KOPT-K1 (cell line): ENCODE measurements at regions not wholly inside any gene's neighbourhood (a gene's known extent, or its start where the extent isn't known, plus 50 kb on each side); places are given as distances from the start of the nearest gene placed in this dataset.

Experiments used
- H3K27ac ChIP-seq: fragments of 200-600 bp; sonication (generic); 2 replicates; pipeline ENCODE4 v1.5.1; 2016; ENCODE audit warnings: antibody characterized with exemption, mild to moderate bottlenecking, low read depth, low read length; ENCODE audit not compliant: poor library complexity, severe bottlenecking
- H3K36me3 ChIP-seq: fragments of 200-600 bp; sonication (generic); 2 replicates; pipeline ENCODE4 v1.5.1; 2017; ENCODE audit warnings: antibody characterized with exemption, mild to moderate bottlenecking, low read length, moderate library complexity; ENCODE audit not compliant: insufficient read depth
- H3K9me3 ChIP-seq: fragments of 200-600 bp; sonication (generic); 2 replicates; pipeline ENCODE4 v1.5.1; 2017; ENCODE audit warnings: antibody characterized with exemption, low read length, mild to moderate bottlenecking; ENCODE audit not compliant: insufficient read depth, poor library complexity, severe bottlenecking

DNA sequence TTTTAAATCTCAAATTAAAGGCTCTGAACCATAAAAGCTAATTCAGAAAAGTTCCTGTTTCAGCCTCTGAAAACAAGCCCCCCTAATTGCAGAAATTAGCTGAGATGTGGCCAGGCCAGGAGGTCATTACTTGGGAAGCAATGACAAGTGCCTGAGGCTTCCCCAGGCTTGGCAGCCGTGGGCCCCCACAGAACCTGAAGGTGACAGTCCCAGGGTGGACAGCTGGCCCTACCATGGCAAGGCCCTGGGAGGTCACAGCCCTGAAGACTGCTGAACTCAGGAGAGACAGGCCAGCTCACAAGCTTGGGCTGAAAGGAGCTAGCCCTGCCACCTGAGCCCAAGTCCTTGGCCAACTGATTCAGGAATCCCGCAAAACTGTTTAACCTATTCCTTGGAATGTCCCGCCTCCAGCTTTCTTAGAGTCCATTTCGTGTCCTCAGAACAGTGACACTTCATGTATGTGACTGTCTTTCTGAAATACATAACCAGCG is 54.3 kb upstream of the PKDCC start:
- Histone ChIP-seq H3K9me3 (peaks cover 8% of the 10 kb centered on the region), H3K27ac (no peak overlapping the region), H3K36me3 (no peaks in the 10 kb centered on the region)

GRCh38 chr2:41994233-41994637 is 53.6 kb upstream of the PKDCC start:
- no peaks in the 10 kb centered on the region for H3K36me3 ChIP-seq
- no peak overlapping the region for H3K27ac ChIP-seq

DNA sequence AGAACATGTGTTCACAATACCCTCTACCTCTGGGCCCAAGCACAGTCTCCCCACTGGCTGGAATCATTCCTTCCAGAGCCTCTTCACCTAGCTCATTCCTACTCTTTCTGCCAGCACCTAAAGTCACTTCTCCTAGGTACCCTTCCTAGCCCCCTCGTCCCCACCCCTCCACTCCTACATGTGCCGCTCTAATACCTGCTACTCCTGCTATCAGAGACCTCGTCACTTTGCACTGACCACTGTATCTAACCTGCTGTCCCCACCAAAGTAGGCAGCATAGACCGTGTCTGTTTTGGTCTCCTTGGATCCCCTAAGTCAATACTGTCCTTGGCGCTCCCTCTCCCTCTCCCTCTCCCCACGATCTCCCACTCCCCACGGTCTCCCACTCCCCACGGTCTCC is 53.2 kb upstream of the PKDCC start:
- peaks cover 8% of the 10 kb centered on the region for H3K9me3 ChIP-seq
- H3K36me3 ChIP-seq: no peaks in the 10 kb centered on the region
- H3K27ac ChIP-seq: no peak overlapping the region

More at GRCh38 chr2:41994233-41994637, 53.6 kb upstream of the PKDCC start:
- peaks cover 8% of the 10 kb centered on the region for H3K9me3 ChIP-seq

DNA sequence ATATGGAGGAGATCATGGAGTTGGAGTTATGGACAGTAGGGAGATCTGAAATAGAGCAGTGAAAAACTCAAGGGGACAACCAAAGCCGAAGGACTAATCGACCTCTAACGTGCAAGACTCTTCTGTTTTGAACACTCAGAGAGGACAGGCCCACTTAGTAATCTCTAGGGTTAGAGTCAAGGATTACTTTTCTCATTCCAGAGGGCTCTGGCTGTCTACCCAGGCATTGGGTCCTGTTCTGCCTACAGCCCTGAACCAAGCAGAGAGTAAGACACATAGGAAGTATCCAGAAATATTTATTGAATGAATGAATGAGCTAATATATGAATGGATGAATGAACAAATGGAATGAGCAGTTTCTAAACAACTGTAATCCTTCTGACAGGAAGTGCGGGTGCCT is 50.3 kb upstream of the PKDCC start:
- H3K9me3 ChIP-seq: peaks cover 8% of the 10 kb centered on the region
- H3K36me3 ChIP-seq: no peaks in the 10 kb centered on the region
- no peak overlapping the region for H3K27ac ChIP-seq
